Pancreas (tissue), 10 donors: ENCODE measurements at regions not wholly inside any gene's neighbourhood (a gene's known extent, or its start where the extent isn't known, plus 50 kb on each side); places are given as distances from the start of the nearest gene placed in this dataset.

ENCODE experiments used
- ATAC-seq, 4 donors: fragments of 200-7000 bp; cut with Tn5 transposase; one replicate each; pipeline versions ENCODE4 v1.8.0 to v1.9.1; 2020; ENCODE audit warnings: mild to moderate bottlenecking in 4 of 4, moderate library complexity in 4 of 4
- DNase-seq, 6 donors: peaks; one replicate each; pipeline ENCODE4 v3.0.0-alpha.2; 2020
- FAIRE-seq: peaks from 2 replicates; lab custom pipeline; 2012; peaks lifted over from hg19 to GRCh38; lab: Jason Lieb, UNC
- H3K27ac ChIP-seq, 4 donors: fragments of 200-600 bp; sonication (generic); 1 replicate in 3 of 4; 2 replicates in 1 of 4; pipeline versions ENCODE4 v1.5.0 to v1.8.0; 2020
- H3K27me3 ChIP-seq, 4 donors: fragments of 200-600 bp; one replicate each; pipeline ENCODE4 v1.8.0; 2021
- H3K36me3 ChIP-seq, 3 donors: fragments of 200-600 bp; sonication (generic) in 1 of 3; one replicate each; pipeline versions ENCODE4 v1.5.0 to v1.8.0; 2020 to 2021
- H3K4me1 ChIP-seq, 3 donors: fragments of 200-600 bp; one replicate each; pipeline ENCODE4 v1.8.0; 2021
- H3K4me3 ChIP-seq, 4 donors: fragments of 200-600 bp; sonication (generic) in 2 of 4; one replicate each; pipeline versions ENCODE4 v1.5.0 to v1.8.0; 2020 to 2021
- H3K9me3 ChIP-seq, 4 donors: fragments of 200-600 bp; one replicate each; pipeline ENCODE4 v1.8.0; 2021
- CTCF ChIP-seq, 4 donors: fragments of 200-600 bp; sonication (generic) in 3 of 4; IDR thresholded peaks; one replicate each; pipeline versions ENCODE4 v1.5.0 to v1.8.0; 2021; ENCODE audit warnings: antibody characterized with exemption in 4 of 4
- WGBS, 2 donors: extraction: QIAGEN DNeasy Blood & Tissue Kit; methylation state at CpG; one replicate each; pipeline ENCODE4 v1.1.7; 2013; 5-methylcytosine and 5-hydroxymethylcytosine counted together
- intact Hi-C, 3 donors: fragments of 100-400 bp; cut with DNase I; formaldehyde crosslinking; loops; one replicate each; pipeline versions ENCODE4 v1.11.1 to v1.14.2; 2022
- donor health status: healthy with polysubstance abuse.
- donor health status: DM: no; HTN: no; CAD: no; lungs with moderate emphysema.
- donor health status: DM: no; HTN: no; CAD: no.
- donor health status: control.
- donor health status: control.
- donor health status: Bipolar disorder and iron deficiency.
- donor health status: DM: yes; HTN: yes; CAD: no.
- donor health status: DM: no; HTN: no; CAD: no.
- donor health status: DM: no; HTN: no; CAD: no.
- donor health status: DM: yes; HTN: yes; CAD: no.

GRCh38 chr11:90851196-90851595 is 628.3 kb upstream of the CHORDC1 start:
- FAIRE-seq (no peak), DNase-seq (no peak), ATAC-seq (no peak)
- Histone ChIP-seq H3K27me3 (no peaks in the 10 kb centered on the region), H3K27ac (no peak overlapping the region), H3K4me3 (no peak overlapping the region), H3K9me3 (no peaks in the 10 kb centered on the region), H3K4me1 (no peaks in the 10 kb centered on the region), H3K36me3 (no peaks in the 10 kb centered on the region)
- intact Hi-C loops, result no loop called here
- no peak for TF ChIP-seq CTCF (IDR thresholded peaks at IDR 0.05)

- ATAC-seq (no peak), FAIRE-seq (no peak), DNase-seq (no peak)
- H3K4me3 ChIP-seq, result no peak overlapping the region
- 82 to 83% methylated on average over 4 of the region's 4 CpGs for WGBS, 2 donors
- H3K27ac ChIP-seq, result no peak overlapping the region
- H3K36me3 ChIP-seq, result no peaks in the 10 kb centered on the region
- no peaks in the 10 kb centered on the region for H3K9me3 ChIP-seq
- TF ChIP-seq CTCF (IDR thresholded peaks at IDR 0.05), result no peak
- H3K27me3 ChIP-seq, result no peaks in the 10 kb centered on the region
- intact Hi-C loops, result no loop called here
- H3K4me1 ChIP-seq, result no peaks in the 10 kb centered on the region
Observed at GRCh38 chr11:90849312-90849711, 626.5 kb upstream of the CHORDC1 start.

GRCh38 chr11:90847268-90847886 is 624.5 kb upstream of the CHORDC1 start:
- Histone ChIP-seq H3K36me3 (no peaks in the 10 kb centered on the region), H3K27ac (no peak overlapping the region), H3K4me1 (no peaks in the 10 kb centered on the region), H3K27me3 (no peaks in the 10 kb centered on the region), H3K4me3 (no peak overlapping the region), H3K9me3 (no peaks in the 10 kb centered on the region)
- DNase-seq, result no peak
- intact Hi-C loops, result no loop called here
- TF ChIP-seq CTCF (IDR thresholded peaks at IDR 0.05), result no peak
- WGBS, 2 donors, result 62 to 73% methylated on average over 1 of the region's 1 CpG
- no peak for ATAC-seq
- FAIRE-seq, result no peak

- no peak for DNase-seq
- Histone ChIP-seq H3K4me1 (no peaks in the 10 kb centered on the region), H3K36me3 (no peaks in the 10 kb centered on the region), H3K27ac (no peak overlapping the region), H3K9me3 (no peaks in the 10 kb centered on the region), H3K27me3 (no peaks in the 10 kb centered on the region), H3K4me3 (no peak overlapping the region)
- ATAC-seq, result no peak
- intact Hi-C loops, result no loop called here
- TF ChIP-seq CTCF (IDR thresholded peaks at IDR 0.05), result no peak
- FAIRE-seq, result no peak
- WGBS, 2 donors, result 29% methylated on average over 3 of the region's 3 CpGs
Observed at GRCh38 chr11:90846628-90847027, 623.8 kb upstream of the CHORDC1 start.

GRCh38 chr11:90845799-90846198 is 623.0 kb upstream of the CHORDC1 start:
- Histone ChIP-seq H3K36me3 (no peaks in the 10 kb centered on the region), H3K27me3 (no peaks in the 10 kb centered on the region), H3K27ac (no peak overlapping the region), H3K4me3 (no peak overlapping the region), H3K9me3 (no peaks in the 10 kb centered on the region), H3K4me1 (no peaks in the 10 kb centered on the region)
- no peak for DNase-seq
- TF ChIP-seq CTCF (IDR thresholded peaks at IDR 0.05), result no peak
- FAIRE-seq, result no peak
- WGBS, 2 donors, result 55 to 57% methylated on average over 2 of the region's 2 CpGs
- intact Hi-C loops, result no loop called here
- no peak for ATAC-seq
